ENCODE measurements at regions not wholly inside any gene's neighbourhood (a gene's known extent, or its start where the extent isn't known, plus 50 kb on each side); places are given as distances from the start of the nearest gene placed in this dataset.

GRCh38 chr7:138259675-138260074 lies 183.4 kb downstream of the AKR1D1 start:
- ChIA-PET CTCF (interaction anchor here (1.2 kb wide), 1 partner anchor 9 kb away, joined by 3 read pairs; no protein-coding TSS in a partner anchor), RAD21 (ENCODE audit: unreplicated experiment) (no interaction called here), POLR2A (no interaction called here), SMC1A (ENCODE audit: uncharacterized antibody, unreplicated experiment) (interaction anchor here (0.7 to 1.5 kb wide), 2 partner anchors 50 to 1343 kb away, joined by 3 to 4 read pairs; no protein-coding TSS in a partner anchor)
- FAIRE-seq, result no peak
- ATAC-seq, result no peak
- no peak overlapping the region for H2AFZ ChIP-seq (ENCODE audit: control insufficient read depth, low read depth, low read length)
- H3K4me2 ChIP-seq (ENCODE audit: control insufficient read depth, insufficient read depth), result no peak overlapping the region
- no peak overlapping the region for H3K4me3 ChIP-seq
- no peak for TF ChIP-seq REST (IDR thresholded peaks at IDR 0.05; ENCODE audit: low read depth, low read length)
- TF ChIP-seq CUX1 (IDR thresholded peaks at IDR 0.05; ENCODE audit: insufficient replicate concordance, low read depth, low read length), result no peak
- no peak for TF ChIP-seq POLR2AphosphoS2 (IDR thresholded peaks at IDR 0.05; ENCODE audit: low read depth, low read length)
- TF ChIP-seq YY1 (IDR thresholded peaks at IDR 0.05; ENCODE audit: low read depth, low read length), result no peak
- no peak for TF ChIP-seq WRNIP1 (IDR thresholded peaks at IDR 0.05; ENCODE audit: borderline replicate concordance, low read depth, low read length)
- no peak for TF ChIP-seq ASH2L (IDR thresholded peaks at IDR 0.05; ENCODE audit: borderline replicate concordance, low read depth)
- H3K9me3 ChIP-seq (replicated peaks; ENCODE audit: control insufficient read depth, insufficient read depth, low read length), result no peaks in the 10 kb centered on the region
- WGBS (ENCODE audit: insufficient coverage, insufficient replicate concordance, low lambda C conversion rate, missing lambda C conversion rate), result 0% methylated on average over 3 of the region's 3 CpGs
- in situ Hi-C loops (cut with MboI) (no loop called here), intact Hi-C loops (cut with micrococcal nuclease; ENCODE audit: unreplicated experiment) (no loop called here)
- H3K36me3 ChIP-seq (ENCODE audit: control insufficient read depth in 2 of 2, insufficient read depth in 2 of 2, low read length in 1 of 2), result no peaks in the 10 kb centered on the region
- no peak overlapping the region for H3K9ac ChIP-seq (ENCODE audit: control insufficient read depth, insufficient read depth, low read length)
- no peak overlapping the region for H3K27ac ChIP-seq (ENCODE audit: control insufficient read depth, insufficient read depth)
- H3K4me1 ChIP-seq (ENCODE audit: control insufficient read depth, insufficient read depth, low read length), result no peaks in the 10 kb centered on the region
- no TSS peak for BruUV-seq (replicated peaks)
- H4K20me1 ChIP-seq (ENCODE audit: control insufficient read depth, insufficient read depth), result no peaks in the 10 kb centered on the region
- no peak for DNase-seq (ENCODE audit: low read depth, low spot score)
- no peaks in the 10 kb centered on the region for H3K27me3 ChIP-seq (replicated peaks in 1 of 2; ENCODE audit: control insufficient read depth in 2 of 2, insufficient read depth in 2 of 2, low read length in 1 of 2)
- H3K79me2 ChIP-seq (ENCODE audit: control insufficient read depth, insufficient read depth, low read length), result no peaks in the 10 kb centered on the region
